WERI-Rb-1 (cell line): ENCODE measurements at regions not wholly inside any gene's neighbourhood (a gene's known extent, or its start where the extent isn't known, plus 50 kb on each side); places are given as distances from the start of the nearest gene placed in this dataset.

Source experiments
- DNase-seq: peaks from one replicate; pipeline ENCODE4 v3.0.0-alpha.2; 2020
- H3K27ac ChIP-seq: fragments of 250-450 bp; sonication (Bioruptor Pico); 2 replicates; pipeline ENCODE4 v1.5.1; 2020; ENCODE audit warnings: mild to moderate bottlenecking, moderate library complexity
- H3K27me3 ChIP-seq: fragments of 250-450 bp; sonication (Bioruptor Pico); 2 replicates; pipeline ENCODE4 v1.5.1; 2021; ENCODE audit warnings: mild to moderate bottlenecking, low read depth, moderate library complexity; ENCODE audit not compliant: insufficient read depth, severe bottlenecking
- H3K36me3 ChIP-seq: fragments of 250-450 bp; sonication (Bioruptor Pico); 2 replicates; pipeline ENCODE4 v1.5.1; 2020; ENCODE audit warnings: mild to moderate bottlenecking, moderate library complexity
- H3K4me3 ChIP-seq: 2 replicates; pipeline ENCODE4 v1.5.1; 2011; ENCODE audit warnings: low read depth, mild to moderate bottlenecking, control low read depth, low read length
- H3K9me3 ChIP-seq: fragments of 250-450 bp; sonication (Bioruptor Pico); 2 replicates; pipeline ENCODE4 v1.5.1; 2021; ENCODE audit warnings: mild to moderate bottlenecking, moderate library complexity; ENCODE audit not compliant: severe bottlenecking
- TF ChIP-seq, protein P1 (sequence below): IDR thresholded peaks from 2 replicates; pipeline ENCODE4 v1.5.1; 2011; ENCODE audit warnings: low read depth, mild to moderate bottlenecking, control low read depth, inconsistent platforms, low read length

DNA sequence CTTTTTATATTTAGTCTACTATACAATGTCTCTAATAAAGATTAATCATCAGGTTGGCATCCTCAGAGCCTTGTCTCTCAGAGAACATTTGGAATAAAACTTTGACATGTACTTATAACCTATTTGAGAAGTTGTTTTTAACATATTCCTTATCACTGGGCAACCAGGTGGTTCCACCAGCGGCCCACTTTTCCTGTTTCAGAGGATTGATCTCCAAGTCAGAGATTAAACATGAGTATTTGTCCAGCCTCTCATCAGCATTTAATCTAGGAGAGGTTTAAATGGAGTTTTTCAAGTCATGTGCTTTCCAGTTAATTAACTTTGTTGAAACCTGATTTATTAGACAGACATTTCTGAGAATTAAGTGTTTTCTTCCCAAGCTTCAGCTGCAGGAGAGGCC is 345.5 kb downstream of the GRXCR1 start:
- TF ChIP-seq, protein P1, sequence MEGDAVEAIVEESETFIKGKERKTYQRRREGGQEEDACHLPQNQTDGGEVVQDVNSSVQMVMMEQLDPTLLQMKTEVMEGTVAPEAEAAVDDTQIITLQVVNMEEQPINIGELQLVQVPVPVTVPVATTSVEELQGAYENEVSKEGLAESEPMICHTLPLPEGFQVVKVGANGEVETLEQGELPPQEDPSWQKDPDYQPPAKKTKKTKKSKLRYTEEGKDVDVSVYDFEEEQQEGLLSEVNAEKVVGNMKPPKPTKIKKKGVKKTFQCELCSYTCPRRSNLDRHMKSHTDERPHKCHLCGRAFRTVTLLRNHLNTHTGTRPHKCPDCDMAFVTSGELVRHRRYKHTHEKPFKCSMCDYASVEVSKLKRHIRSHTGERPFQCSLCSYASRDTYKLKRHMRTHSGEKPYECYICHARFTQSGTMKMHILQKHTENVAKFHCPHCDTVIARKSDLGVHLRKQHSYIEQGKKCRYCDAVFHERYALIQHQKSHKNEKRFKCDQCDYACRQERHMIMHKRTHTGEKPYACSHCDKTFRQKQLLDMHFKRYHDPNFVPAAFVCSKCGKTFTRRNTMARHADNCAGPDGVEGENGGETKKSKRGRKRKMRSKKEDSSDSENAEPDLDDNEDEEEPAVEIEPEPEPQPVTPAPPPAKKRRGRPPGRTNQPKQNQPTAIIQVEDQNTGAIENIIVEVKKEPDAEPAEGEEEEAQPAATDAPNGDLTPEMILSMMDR = no peak
- peak; percentile 54 for DNase-seq
- no peak overlapping the region for H3K4me3 ChIP-seq
- H3K9me3 ChIP-seq = peaks cover 2% of the 10 kb centered on the region
- no peaks in the 10 kb centered on the region for H3K27me3 ChIP-seq
- H3K27ac ChIP-seq = peak overlapping the region; percentile 85
- no peaks in the 10 kb centered on the region for H3K36me3 ChIP-seq

DNA sequence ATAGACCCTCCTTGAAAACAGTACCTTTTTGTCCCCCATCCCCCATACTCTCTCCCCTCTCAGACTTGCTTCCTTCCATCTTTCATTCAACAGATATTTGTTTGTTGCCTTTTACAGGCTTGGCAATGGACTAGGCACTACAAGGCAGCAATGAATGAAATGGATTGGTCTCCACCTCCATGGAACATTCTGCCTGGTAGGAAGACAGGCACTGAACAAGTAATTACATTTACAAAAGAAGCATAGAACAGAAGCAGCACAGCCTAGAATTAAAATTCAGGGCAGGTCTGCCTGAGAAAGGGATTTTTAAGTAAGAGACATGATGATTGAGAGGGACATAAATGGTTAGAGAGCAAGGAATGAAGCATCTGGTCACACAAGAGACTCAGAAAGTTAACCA is 346.1 kb downstream of the GRXCR1 start:
- peaks cover 2% of the 10 kb centered on the region for H3K9me3 ChIP-seq
- DNase-seq = peak; percentile 21
- no peaks in the 10 kb centered on the region for H3K36me3 ChIP-seq
- TF ChIP-seq, protein P1 = no peak
- H3K27me3 ChIP-seq = no peaks in the 10 kb centered on the region
- no peak overlapping the region for H3K4me3 ChIP-seq
- H3K27ac ChIP-seq = peak overlapping the region; percentile 85

DNA sequence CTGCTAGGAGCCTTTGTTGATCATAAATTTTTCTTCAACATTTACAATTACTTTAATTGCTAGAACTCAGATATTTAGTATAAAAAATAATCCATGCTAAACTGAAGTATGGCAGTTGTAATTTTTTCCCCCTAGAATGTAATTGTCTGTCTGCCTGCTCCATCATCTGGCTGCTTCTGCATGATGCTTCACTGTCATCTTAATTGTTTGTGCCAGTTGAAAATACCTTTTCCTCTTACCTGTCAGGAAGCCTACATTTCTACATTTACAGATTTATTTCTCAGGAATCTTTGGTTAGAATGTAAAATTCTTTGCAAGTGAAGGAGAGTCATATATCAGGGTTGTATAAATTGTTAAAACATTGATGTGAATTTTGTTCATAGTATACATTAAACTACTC is 348.6 kb downstream of the GRXCR1 start:
- no peak overlapping the region for H3K4me3 ChIP-seq
- H3K36me3 ChIP-seq = no peaks in the 10 kb centered on the region
- no peak overlapping the region for H3K27ac ChIP-seq
- no peak for DNase-seq
- TF ChIP-seq, protein P1 = no peak
- no peaks in the 10 kb centered on the region for H3K27me3 ChIP-seq
- H3K9me3 ChIP-seq = peaks cover 2% of the 10 kb centered on the region

DNA sequence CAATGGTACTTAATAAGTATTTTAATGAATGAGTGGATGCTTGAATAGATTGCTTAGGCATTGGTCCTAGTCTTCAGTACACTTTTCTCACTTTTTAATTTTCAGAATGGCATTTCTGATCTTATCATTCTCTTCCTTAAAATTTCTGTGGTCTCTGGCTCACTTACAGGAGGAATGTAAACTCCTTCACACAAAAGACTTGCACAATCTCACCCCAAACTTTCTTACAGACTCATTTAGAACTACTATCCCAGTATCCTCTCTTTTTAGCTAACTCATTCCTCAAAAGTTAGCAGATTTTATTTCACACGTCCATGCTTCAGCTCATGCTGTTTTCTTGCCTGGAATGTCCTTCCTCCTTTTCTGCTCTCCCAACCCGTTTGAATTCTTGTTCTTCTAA is 350.1 kb downstream of the GRXCR1 start:
- DNase-seq = no peak
- Histone ChIP-seq H3K27me3 (no peaks in the 10 kb centered on the region), H3K36me3 (no peaks in the 10 kb centered on the region), H3K4me3 (no peak overlapping the region), H3K9me3 (peaks cover 2% of the 10 kb centered on the region), H3K27ac (no peak overlapping the region)
- TF ChIP-seq, protein P1 = no peak

DNA sequence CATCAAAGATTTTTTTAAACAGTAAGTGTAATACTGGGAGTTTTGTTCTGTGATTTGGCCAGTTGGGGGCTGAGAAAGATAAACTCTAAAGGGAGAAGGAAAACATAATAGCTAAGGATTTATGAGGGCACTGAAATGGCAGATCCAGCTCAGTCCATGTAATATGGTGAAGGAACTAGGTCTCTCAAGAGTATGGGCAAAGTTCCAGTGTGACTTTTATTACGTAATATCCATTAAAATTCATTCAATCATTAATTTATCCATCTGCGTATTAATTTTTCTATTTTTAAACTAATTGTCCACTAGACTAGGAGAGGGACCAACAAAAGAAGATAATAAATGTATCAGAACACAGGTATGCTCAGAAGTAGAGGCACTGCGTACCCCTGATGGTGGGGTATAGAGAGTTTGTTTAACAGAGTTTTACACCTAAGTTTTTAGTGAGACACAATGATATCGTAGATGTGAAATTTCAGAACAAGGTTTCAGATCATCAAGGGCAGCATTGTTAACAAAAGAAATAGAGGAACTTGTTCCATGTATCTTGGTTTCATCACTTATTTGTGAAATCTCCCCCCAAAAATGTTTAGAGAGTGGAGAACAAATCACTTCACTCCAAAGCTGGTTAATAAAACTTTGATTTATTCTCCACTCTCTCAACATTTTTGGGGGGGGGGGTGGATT is 351.1 kb downstream of the GRXCR1 start:
- no peak for DNase-seq
- H3K9me3 ChIP-seq = peaks cover 2% of the 10 kb centered on the region
- H3K4me3 ChIP-seq = no peak overlapping the region

More for the DNA sequence above, 351.1 kb downstream of the GRXCR1 start:
- Histone ChIP-seq H3K27ac (no peak overlapping the region), H3K36me3 (no peaks in the 10 kb centered on the region), H3K27me3 (no peaks in the 10 kb centered on the region)
- TF ChIP-seq, protein P1 = no peak
